ENCODE measurements at regions not wholly inside any gene's neighbourhood (a gene's known extent, or its start where the extent isn't known, plus 50 kb on each side); places are given as distances from the start of the nearest gene placed in this dataset.

GRCh38 chr17:56675876-56676660 is 82.6 kb downstream of the NOG start:
- TF ChIP-seq CTCF (IDR thresholded peaks at IDR 0.05): no peak

GRCh38 chr17:56676810-56677209 is 83.3 kb downstream of the NOG start:
- Histone ChIP-seq H3K27me3 (peaks cover 37% of the 10 kb centered on the region), H3K4me3 (no peak overlapping the region), H3K27ac (no peak overlapping the region), H3K4me1 (peaks cover 4% of the 10 kb centered on the region), H3K9me3 (no peaks in the 10 kb centered on the region), H3K36me3 (no peaks in the 10 kb centered on the region)
- TF ChIP-seq CTCF (IDR thresholded peaks at IDR 0.05): no peak
- DNase-seq: no peak
- ATAC-seq: no peak
- intact Hi-C loops (cut with DNase I): no loop called here

More at GRCh38 chr17:56675876-56676660, 82.6 kb downstream of the NOG start:
- ATAC-seq (no peak), DNase-seq (no peak)
- Histone ChIP-seq H3K27me3 (peaks cover 32% of the 10 kb centered on the region), H3K36me3 (no peaks in the 10 kb centered on the region), H3K4me1 (peaks cover 4% of the 10 kb centered on the region), H3K9me3 (no peaks in the 10 kb centered on the region), H3K4me3 (no peak overlapping the region), H3K27ac (no peak overlapping the region)
- intact Hi-C loops (cut with DNase I): no loop called here

GRCh38 chr17:56678249-56679114 is 85.0 kb downstream of the NOG start:
- Histone ChIP-seq H3K27me3 (peaks cover 37% of the 10 kb centered on the region), H3K27ac (no peak overlapping the region), H3K4me1 (peaks cover 4% of the 10 kb centered on the region), H3K36me3 (no peaks in the 10 kb centered on the region), H3K9me3 (no peaks in the 10 kb centered on the region), H3K4me3 (peak overlapping the region; percentile 24)
- ATAC-seq (peak; percentile 30), DNase-seq (no peak)
- intact Hi-C loops (cut with DNase I): no loop called here
- TF ChIP-seq CTCF (IDR thresholded peaks at IDR 0.05): no peak

- Histone ChIP-seq H3K4me1 (peaks cover 4% of the 10 kb centered on the region), H3K9me3 (no peaks in the 10 kb centered on the region), H3K27ac (no peak overlapping the region), H3K4me3 (peak overlapping the region; percentile 24), H3K36me3 (no peaks in the 10 kb centered on the region), H3K27me3 (peaks cover 37% of the 10 kb centered on the region)
- peak; percentile 57 for TF ChIP-seq CTCF (IDR thresholded peaks at IDR 0.05)
- intact Hi-C loops (cut with DNase I): no loop called here
- ATAC-seq (peak; percentile 49), DNase-seq (no peak)
Measured at GRCh38 chr17:56679115-56679776, 85.7 kb downstream of the NOG start.

- Histone ChIP-seq H3K27me3 (peaks cover 37% of the 10 kb centered on the region), H3K4me1 (peaks cover 4% of the 10 kb centered on the region), H3K36me3 (no peaks in the 10 kb centered on the region), H3K27ac (no peak overlapping the region), H3K9me3 (no peaks in the 10 kb centered on the region), H3K4me3 (no peak overlapping the region)
- TF ChIP-seq CTCF (IDR thresholded peaks at IDR 0.05): no peak
- DNase-seq (no peak), ATAC-seq (no peak)
- intact Hi-C loops (cut with DNase I): no loop called here
Measured at GRCh38 chr17:56679777-56680422, 86.4 kb downstream of the NOG start.
